Loucy (cell line): ENCODE measurements at regions not wholly inside any gene's neighbourhood (a gene's known extent, or its start where the extent isn't known, plus 50 kb on each side); places are given as distances from the start of the nearest gene placed in this dataset.

Experiments
- H2AFZ ChIP-seq: fragments of 200-600 bp; sonication (generic); 2 replicates; pipeline ENCODE4 v1.6.0; 2016; ENCODE audit warnings: antibody characterized with exemption, mild to moderate bottlenecking, low read length, moderate library complexity
- H3F3A ChIP-seq: fragments of 200-600 bp; 2 replicates; pipeline ENCODE4 v1.6.0; 2016; ENCODE audit warnings: antibody characterized with exemption, low read depth, mild to moderate bottlenecking
- H3K27me3 ChIP-seq: fragments of 200-600 bp; sonication (generic); 2 replicates; pipeline ENCODE4 v1.6.1; 2014; ENCODE audit warnings: low read length, mild to moderate bottlenecking; ENCODE audit not compliant: insufficient read depth, poor library complexity, severe bottlenecking
- H3K36me3 ChIP-seq: fragments of 200-600 bp; sonication (generic); 2 replicates; pipeline ENCODE4 v1.6.1; 2016; ENCODE audit warnings: low read length; ENCODE audit not compliant: insufficient read depth
- H3K4me1 ChIP-seq: fragments of 200-600 bp; sonication (generic); 2 replicates; pipeline ENCODE4 v1.5.1; 2014; ENCODE audit warnings: low read length, mild to moderate bottlenecking; ENCODE audit not compliant: insufficient read depth, poor library complexity, severe bottlenecking
- H3K4me2 ChIP-seq: fragments of 200-600 bp; sonication (generic); 2 replicates; pipeline ENCODE4 v1.6.0; 2014; ENCODE audit warnings: antibody characterized with exemption, low read length, low read depth, mild to moderate bottlenecking; ENCODE audit not compliant: poor library complexity, severe bottlenecking
- H3K4me3 ChIP-seq: fragments of 200-600 bp; sonication (generic); 2 replicates; pipeline ENCODE4 v1.5.1; 2014; ENCODE audit warnings: low read length, mild to moderate bottlenecking, mixed read lengths; ENCODE audit not compliant: poor library complexity, severe bottlenecking
- H3K79me2 ChIP-seq: fragments of 200-600 bp; sonication (generic); 2 replicates; pipeline ENCODE4 v1.6.1; 2014; ENCODE audit warnings: low read length; ENCODE audit not compliant: insufficient read depth
- H3K9ac ChIP-seq: fragments of 200-600 bp; sonication (generic); 2 replicates; pipeline ENCODE4 v1.6.0; 2014; ENCODE audit warnings: mild to moderate bottlenecking, low read depth, low read length, moderate library complexity; ENCODE audit not compliant: poor library complexity, severe bottlenecking
- H3K9me2 ChIP-seq: fragments of 200-600 bp; sonication (generic); replicated peaks from 2 replicates; pipeline ENCODE4 v1.6.1; 2016; ENCODE audit warnings: low read depth, low read length, mixed read lengths
- H3K9me3 ChIP-seq: fragments of 200-600 bp; sonication (generic); 2 replicates; pipeline ENCODE4 v1.6.1; 2014; ENCODE audit warnings: mild to moderate bottlenecking, antibody characterized with exemption, low read length, low read depth; ENCODE audit not compliant: insufficient read depth
- H4K20me1 ChIP-seq: fragments of 200-600 bp; sonication (generic); 2 replicates; pipeline ENCODE4 v1.6.0; 2014; ENCODE audit warnings: antibody characterized with exemption, low read length, mild to moderate bottlenecking; ENCODE audit not compliant: insufficient read depth, poor library complexity, severe bottlenecking
- EZH2phosphoT487 ChIP-seq: fragments of 200-600 bp; IDR thresholded peaks from 2 replicates; pipeline ENCODE4 v1.6.1; 2018; ENCODE audit warnings: antibody characterized with exemption, mild to moderate bottlenecking, moderate library complexity, borderline replicate concordance
- TF ChIP-seq, protein P1 (sequence below): fragments of 200-600 bp; sonication (generic); conservative IDR thresholded peaks from 2 replicates; pipeline ENCODE4 v1.5.1; 2014; ENCODE audit warnings: mild to moderate bottlenecking, antibody characterized with exemption, low read length

DNA sequence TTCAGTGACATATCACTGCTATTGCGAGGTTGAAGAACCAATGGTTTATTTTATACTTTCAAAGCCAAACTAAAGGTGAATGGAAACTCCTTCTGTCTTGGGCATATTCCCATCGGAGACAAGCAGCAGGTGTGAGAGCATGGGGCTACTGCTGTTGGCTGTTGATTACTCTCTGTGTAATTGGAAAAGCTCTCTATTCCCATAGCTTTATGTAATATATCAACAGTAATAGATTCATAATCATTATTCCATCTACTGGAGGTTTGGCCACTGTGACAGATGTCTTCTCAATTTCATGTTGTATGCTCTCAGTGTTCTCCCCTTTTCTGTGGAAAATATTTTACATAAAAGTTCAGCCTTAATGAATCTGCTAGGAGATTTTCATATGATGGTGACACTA, 352.0 kb downstream of the BTG1 start:
- Histone ChIP-seq H3K4me2 (no peak overlapping the region), H2AFZ (no peak overlapping the region), H3K9me2 (no peaks in the 10 kb centered on the region), H3K27me3 (no peaks in the 10 kb centered on the region), H3K9ac (no peak overlapping the region), H3K4me1 (no peaks in the 10 kb centered on the region), H4K20me1 (peaks cover 2% of the 10 kb centered on the region), H3K79me2 (no peaks in the 10 kb centered on the region), H3F3A (no peaks in the 10 kb centered on the region), H3K9me3 (no peaks in the 10 kb centered on the region), H3K36me3 (no peaks in the 10 kb centered on the region), H3K4me3 (no peak overlapping the region)
- no peak for TF ChIP-seq EZH2phosphoT487
- TF ChIP-seq, protein P1, sequence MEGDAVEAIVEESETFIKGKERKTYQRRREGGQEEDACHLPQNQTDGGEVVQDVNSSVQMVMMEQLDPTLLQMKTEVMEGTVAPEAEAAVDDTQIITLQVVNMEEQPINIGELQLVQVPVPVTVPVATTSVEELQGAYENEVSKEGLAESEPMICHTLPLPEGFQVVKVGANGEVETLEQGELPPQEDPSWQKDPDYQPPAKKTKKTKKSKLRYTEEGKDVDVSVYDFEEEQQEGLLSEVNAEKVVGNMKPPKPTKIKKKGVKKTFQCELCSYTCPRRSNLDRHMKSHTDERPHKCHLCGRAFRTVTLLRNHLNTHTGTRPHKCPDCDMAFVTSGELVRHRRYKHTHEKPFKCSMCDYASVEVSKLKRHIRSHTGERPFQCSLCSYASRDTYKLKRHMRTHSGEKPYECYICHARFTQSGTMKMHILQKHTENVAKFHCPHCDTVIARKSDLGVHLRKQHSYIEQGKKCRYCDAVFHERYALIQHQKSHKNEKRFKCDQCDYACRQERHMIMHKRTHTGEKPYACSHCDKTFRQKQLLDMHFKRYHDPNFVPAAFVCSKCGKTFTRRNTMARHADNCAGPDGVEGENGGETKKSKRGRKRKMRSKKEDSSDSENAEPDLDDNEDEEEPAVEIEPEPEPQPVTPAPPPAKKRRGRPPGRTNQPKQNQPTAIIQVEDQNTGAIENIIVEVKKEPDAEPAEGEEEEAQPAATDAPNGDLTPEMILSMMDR = no peak

DNA sequence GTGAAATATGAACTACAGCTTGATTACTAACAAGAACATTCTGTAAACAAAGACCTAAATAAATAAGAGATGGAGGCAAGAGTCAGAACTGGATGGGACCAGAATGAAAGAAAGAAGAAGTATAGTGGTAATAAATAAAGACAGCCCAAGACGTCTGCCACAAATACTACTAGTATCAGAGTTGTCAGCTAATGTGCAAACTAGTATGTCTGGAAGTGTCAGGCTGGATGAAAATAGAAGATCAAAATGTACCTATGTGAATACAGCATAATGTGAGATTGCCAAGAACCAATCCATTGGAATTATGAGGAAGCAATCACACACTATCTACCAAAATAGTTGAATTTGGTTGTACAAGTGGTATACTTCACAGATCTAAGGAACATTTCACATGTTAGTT, 353.0 kb downstream of the BTG1 start:
- H3K4me3 ChIP-seq = no peak overlapping the region
- no peaks in the 10 kb centered on the region for H3K4me1 ChIP-seq
- H3K27me3 ChIP-seq = no peaks in the 10 kb centered on the region
- H3F3A ChIP-seq = no peaks in the 10 kb centered on the region
- no peaks in the 10 kb centered on the region for H3K36me3 ChIP-seq
- H3K4me2 ChIP-seq = no peak overlapping the region
- H3K9me2 ChIP-seq = no peaks in the 10 kb centered on the region; the same call in 1 of the 2 replicates
- no peak overlapping the region for H2AFZ ChIP-seq
- H3K79me2 ChIP-seq = no peaks in the 10 kb centered on the region
- H4K20me1 ChIP-seq = peaks cover 2% of the 10 kb centered on the region
- TF ChIP-seq EZH2phosphoT487 = no peak
- TF ChIP-seq, protein P1 = no peak
- H3K9ac ChIP-seq = no peak overlapping the region
- no peaks in the 10 kb centered on the region for H3K9me3 ChIP-seq

DNA sequence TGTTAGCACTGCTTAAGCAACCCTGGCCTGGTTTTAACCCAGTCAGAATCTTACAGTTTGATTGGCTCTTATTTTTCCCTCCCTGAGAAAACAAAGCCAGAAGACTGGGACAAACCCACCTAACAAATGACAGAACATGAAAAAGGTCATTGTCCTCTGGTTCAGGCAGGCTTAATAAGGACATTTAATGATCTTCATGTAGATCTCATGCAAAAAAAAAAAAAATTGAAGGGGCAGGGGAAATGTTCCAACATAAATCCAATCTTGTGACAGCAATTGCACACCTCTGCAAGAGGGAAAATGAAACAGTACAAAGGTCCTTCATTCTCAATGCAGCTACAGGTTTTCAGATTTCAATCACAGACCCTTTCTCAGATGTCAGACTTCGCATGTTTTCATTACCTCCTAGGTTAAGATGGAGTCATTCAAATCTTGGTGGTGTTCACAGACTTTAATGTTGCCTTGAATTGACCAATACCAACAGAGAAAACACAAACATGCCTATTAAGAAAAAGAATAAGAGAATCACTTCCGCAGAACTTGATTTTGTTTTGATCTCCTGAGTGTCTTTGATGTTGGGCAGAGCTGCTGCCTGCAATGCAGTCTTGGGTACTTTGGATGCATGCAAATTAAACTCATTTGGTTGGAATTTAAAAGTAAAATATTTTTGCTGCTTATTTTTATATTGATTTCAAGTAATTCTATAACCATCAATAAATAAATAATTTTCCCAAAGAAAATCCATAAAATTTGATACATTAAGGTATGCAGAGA, 359.0 kb downstream of the BTG1 start:
- Histone ChIP-seq H3K4me3 (no peak overlapping the region), H3K27me3 (no peaks in the 10 kb centered on the region), H3K36me3 (no peaks in the 10 kb centered on the region), H3F3A (no peaks in the 10 kb centered on the region), H2AFZ (no peak overlapping the region), H3K9ac (no peak overlapping the region), H3K9me3 (no peaks in the 10 kb centered on the region), H3K4me1 (no peaks in the 10 kb centered on the region), H4K20me1 (no peaks in the 10 kb centered on the region), H3K4me2 (no peak overlapping the region), H3K9me2 (no peaks in the 10 kb centered on the region; the same call in 1 of the 2 replicates), H3K79me2 (no peaks in the 10 kb centered on the region)
- TF ChIP-seq EZH2phosphoT487 = no peak
- TF ChIP-seq, protein P1 = no peak
